ENCODE measurements at regions not wholly inside any gene's neighbourhood (a gene's known extent, or its start where the extent isn't known, plus 50 kb on each side); places are given as distances from the start of the nearest gene placed in this dataset.
"Not testable (repeated sequence)": the region's sequence is repeated elsewhere in the genome, so short reads cannot be mapped to it uniquely, and the experiment has no call there.

DNA sequence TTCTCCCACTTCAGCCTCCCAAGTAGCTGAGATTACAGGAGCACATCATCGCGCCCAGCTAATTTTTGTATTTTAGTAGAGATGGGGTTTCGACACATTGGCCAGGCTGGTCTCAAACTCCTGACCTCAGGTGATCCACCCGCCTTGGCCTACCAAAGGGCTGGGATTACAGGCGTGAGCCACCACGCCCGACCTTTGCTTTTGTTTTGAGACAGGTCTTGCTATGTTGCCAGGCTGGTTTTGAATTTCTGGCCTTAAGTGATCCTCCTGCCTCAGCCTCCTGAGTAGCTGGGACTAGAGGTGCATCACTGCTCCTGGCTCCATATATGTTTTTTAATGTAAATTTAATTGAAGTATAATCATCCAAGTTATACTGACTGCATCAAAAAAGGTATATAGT is 80.2 kb upstream of the NEK6 start:
- H3K27ac ChIP-seq (ENCODE audit: low read length), result not testable (repeated sequence)

DNA sequence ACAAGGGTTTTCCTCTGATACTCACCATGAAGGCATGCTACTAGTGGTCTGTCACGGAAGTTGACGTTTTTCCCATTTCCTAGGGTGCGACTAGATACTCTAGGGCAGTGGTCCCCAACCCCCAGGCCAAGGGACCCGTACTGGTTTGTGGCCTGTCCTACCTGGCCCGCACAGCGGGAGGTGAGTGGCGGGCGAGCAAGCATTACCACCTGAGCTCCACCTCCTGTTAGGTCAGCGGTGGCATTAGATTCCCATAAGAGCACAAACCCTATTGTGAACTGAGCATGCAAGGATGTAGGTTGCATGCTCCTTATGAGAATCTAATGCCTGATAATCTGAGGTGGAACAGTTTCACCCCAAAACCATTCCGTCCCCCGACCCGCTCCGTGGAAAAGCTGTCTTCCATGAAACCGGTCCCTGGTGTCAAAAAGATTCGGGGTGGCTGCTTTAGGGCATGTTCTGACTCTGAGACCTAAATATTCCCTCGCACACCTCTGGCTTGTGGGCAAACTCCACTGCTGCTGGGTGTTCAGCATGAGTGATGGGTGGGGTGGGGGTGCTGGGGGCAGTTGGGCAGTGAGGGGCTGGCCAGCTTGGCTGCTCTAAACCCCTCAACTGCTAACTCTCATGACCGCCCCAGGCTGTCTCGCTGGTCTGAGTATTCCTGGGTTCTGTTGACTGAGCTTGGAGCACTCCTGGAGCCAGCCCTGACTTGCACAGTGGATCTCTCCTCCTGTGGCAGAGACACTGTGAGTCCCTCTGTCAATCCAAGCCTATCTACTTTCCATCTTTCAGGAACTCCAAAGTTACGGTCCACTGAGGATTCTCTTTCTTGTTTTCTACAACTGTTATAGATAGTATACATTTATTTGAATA is 78.3 kb upstream of the NEK6 start:
- H3K27me3 ChIP-seq (ENCODE audit: control insufficient read depth in 1 of 2, insufficient read depth in 2 of 2, low read length in 2 of 2), result peaks cover 8 to 11% of the 10 kb centered on the region in 2 donors
- no peak overlapping the region for H3K27ac ChIP-seq (ENCODE audit: low read length)
- no peaks in the 10 kb centered on the region for H3K36me3 ChIP-seq (ENCODE audit: control insufficient read depth in 2 of 2, insufficient read depth in 2 of 2, low read length in 2 of 2)
- H3K4me1 ChIP-seq (ENCODE audit: control insufficient read depth, insufficient read depth, low read length), result no peaks in the 10 kb centered on the region
- no peak overlapping the region for H3K9ac ChIP-seq (ENCODE audit: low read length in 2 of 2)
- H3K4me3 ChIP-seq (ENCODE audit: low read length in 2 of 2), result no peak overlapping the region
- H3K9me3 ChIP-seq (ENCODE audit: control insufficient read depth in 2 of 2, low read length in 2 of 2), result peaks cover 3 to 4% of the 10 kb centered on the region in 2 donors

More for the DNA sequence above, 80.2 kb upstream of the NEK6 start:
- H3K4me3 ChIP-seq (ENCODE audit: low read length in 2 of 2); H3K4me1 ChIP-seq (ENCODE audit: control insufficient read depth, insufficient read depth, low read length); H3K9me3 ChIP-seq (ENCODE audit: control insufficient read depth in 2 of 2, low read length in 2 of 2); H3K36me3 ChIP-seq (ENCODE audit: control insufficient read depth in 2 of 2, insufficient read depth in 2 of 2, low read length in 2 of 2); H3K9ac ChIP-seq (ENCODE audit: low read length in 2 of 2): not testable (repeated sequence)
- peaks cover 5 to 11% of the 10 kb centered on the region in 2 donors for H3K27me3 ChIP-seq (ENCODE audit: control insufficient read depth in 1 of 2, insufficient read depth in 2 of 2, low read length in 2 of 2)

DNA sequence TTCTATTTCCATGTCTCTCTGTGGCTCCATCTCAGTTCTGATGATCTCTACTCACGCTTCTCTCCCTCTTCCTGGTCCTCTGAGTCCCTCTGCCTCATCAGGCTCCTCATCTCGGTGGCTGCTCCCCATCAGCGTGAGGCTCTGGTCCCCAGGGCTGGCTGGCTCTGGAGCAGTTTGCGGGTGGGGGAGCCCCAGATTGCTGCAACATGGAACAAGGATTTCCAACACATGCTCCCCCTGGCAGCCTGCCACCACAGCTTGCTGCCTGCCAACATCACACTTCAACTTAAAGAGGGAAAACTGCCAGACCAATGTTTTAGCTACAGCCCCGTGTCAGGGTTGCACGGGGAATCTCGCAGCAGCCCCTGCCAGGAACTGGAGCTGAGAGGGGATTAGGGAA is 77.2 kb upstream of the NEK6 start:
- Histone ChIP-seq H3K4me3 (ENCODE audit: low read length in 2 of 2) (no peak overlapping the region), H3K4me1 (ENCODE audit: control insufficient read depth, insufficient read depth, low read length) (no peaks in the 10 kb centered on the region), H3K9ac (ENCODE audit: low read length in 2 of 2) (no peak overlapping the region), H3K27me3 (ENCODE audit: control insufficient read depth in 1 of 2, insufficient read depth in 2 of 2, low read length in 2 of 2) (peaks cover 8 to 13% of the 10 kb centered on the region in 2 donors), H3K27ac (ENCODE audit: low read length) (no peak overlapping the region), H3K36me3 (ENCODE audit: control insufficient read depth in 2 of 2, insufficient read depth in 2 of 2, low read length in 2 of 2) (no peaks in the 10 kb centered on the region), H3K9me3 (ENCODE audit: control insufficient read depth in 2 of 2, low read length in 2 of 2) (peaks cover 3 to 4% of the 10 kb centered on the region in 2 donors)

DNA sequence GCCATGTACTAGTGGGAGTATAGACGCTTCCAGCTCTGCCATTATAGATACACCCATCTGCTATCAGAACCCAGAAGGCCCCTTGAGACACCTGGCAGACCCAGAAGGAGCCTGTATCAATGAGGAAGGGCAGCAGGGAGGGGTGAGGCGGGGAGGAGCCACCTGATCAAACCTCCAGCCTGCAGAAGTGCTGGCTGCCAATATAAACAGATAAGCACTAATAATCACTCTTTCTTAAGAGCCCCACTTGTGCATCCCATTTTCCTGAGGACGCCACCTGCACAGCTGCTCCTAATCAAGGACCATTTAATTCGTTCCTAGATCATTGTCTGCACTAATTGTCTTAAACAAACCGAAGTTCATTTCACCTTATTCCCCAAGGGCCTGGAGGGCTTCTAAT is 75.0 kb upstream of the NEK6 start:
- Histone ChIP-seq H3K9me3 (ENCODE audit: control insufficient read depth in 2 of 2, low read length in 2 of 2) (peaks cover 3 to 4% of the 10 kb centered on the region in 2 donors), H3K4me1 (ENCODE audit: control insufficient read depth, insufficient read depth, low read length) (no peaks in the 10 kb centered on the region), H3K36me3 (ENCODE audit: control insufficient read depth in 2 of 2, insufficient read depth in 2 of 2, low read length in 2 of 2) (no peaks in the 10 kb centered on the region), H3K27ac (ENCODE audit: low read length) (no peak overlapping the region), H3K9ac (ENCODE audit: low read length in 2 of 2) (no peak overlapping the region), H3K4me3 (ENCODE audit: low read length in 2 of 2) (no peak overlapping the region), H3K27me3 (ENCODE audit: control insufficient read depth in 1 of 2, insufficient read depth in 2 of 2, low read length in 2 of 2) (peaks cover 14 to 15% of the 10 kb centered on the region in 2 donors)

DNA sequence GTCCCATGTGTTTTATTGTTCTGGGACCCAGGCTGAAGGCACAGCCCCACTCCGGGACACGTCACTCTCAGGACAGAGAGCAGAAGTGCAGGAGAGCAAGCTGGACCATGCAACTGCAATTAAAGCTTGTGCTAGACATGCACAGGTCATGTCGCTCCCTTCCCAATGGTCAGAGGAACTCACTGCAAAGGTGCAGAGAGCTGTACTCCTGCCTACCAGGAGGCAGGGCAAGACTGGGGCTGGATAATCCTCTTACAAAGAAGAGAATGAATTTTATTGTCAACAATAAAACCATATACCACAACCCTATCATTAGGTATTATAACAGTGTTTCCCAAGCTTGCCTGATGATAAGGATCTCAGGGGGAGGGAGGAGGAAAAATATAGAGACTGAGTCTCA is 74.0 kb upstream of the NEK6 start:
- peaks cover 14 to 19% of the 10 kb centered on the region in 2 donors for H3K27me3 ChIP-seq (ENCODE audit: control insufficient read depth in 1 of 2, insufficient read depth in 2 of 2, low read length in 2 of 2)
- H3K36me3 ChIP-seq (ENCODE audit: control insufficient read depth in 2 of 2, insufficient read depth in 2 of 2, low read length in 2 of 2), result no peaks in the 10 kb centered on the region
- H3K27ac ChIP-seq (ENCODE audit: low read length), result no peak overlapping the region
- H3K4me3 ChIP-seq (ENCODE audit: low read length in 2 of 2), result no peak overlapping the region
- no peaks in the 10 kb centered on the region for H3K4me1 ChIP-seq (ENCODE audit: control insufficient read depth, insufficient read depth, low read length)
- peaks cover 3 to 4% of the 10 kb centered on the region in 2 donors for H3K9me3 ChIP-seq (ENCODE audit: control insufficient read depth in 2 of 2, low read length in 2 of 2)
- H3K9ac ChIP-seq (ENCODE audit: low read length in 2 of 2), result no peak overlapping the region

DNA sequence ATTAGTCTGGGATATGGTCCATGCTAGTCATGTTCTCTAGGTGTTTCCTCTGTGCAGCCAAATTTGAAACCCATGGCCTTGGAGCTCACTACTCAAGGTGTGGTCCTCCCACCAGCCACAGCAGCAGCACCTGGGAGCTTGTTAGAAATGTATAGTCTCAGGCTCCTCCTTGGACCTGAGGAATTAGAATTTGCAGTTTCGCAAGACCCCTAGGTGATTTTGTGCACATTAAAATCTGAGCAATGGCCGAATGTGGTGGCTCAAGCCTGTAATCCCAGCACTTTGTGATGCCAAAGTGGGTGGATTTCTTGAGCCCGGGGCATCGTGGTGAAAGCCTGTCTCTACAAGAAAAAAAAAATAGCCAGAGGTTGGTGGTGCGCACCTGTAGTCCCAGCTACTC is 72.3 kb upstream of the NEK6 start:
- no peak overlapping the region for H3K4me3 ChIP-seq (ENCODE audit: low read length in 2 of 2)
- H3K36me3 ChIP-seq (ENCODE audit: control insufficient read depth in 2 of 2, insufficient read depth in 2 of 2, low read length in 2 of 2), result no peaks in the 10 kb centered on the region
- H3K27me3 ChIP-seq (ENCODE audit: control insufficient read depth in 1 of 2, insufficient read depth in 2 of 2, low read length in 2 of 2), result peaks cover 14 to 18% of the 10 kb centered on the region in 2 donors
- H3K9ac ChIP-seq (ENCODE audit: low read length in 2 of 2), result no peak overlapping the region
- H3K4me1 ChIP-seq (ENCODE audit: control insufficient read depth, insufficient read depth, low read length), result no peaks in the 10 kb centered on the region
- H3K9me3 ChIP-seq (ENCODE audit: control insufficient read depth in 2 of 2, low read length in 2 of 2), result peaks cover 3 to 4% of the 10 kb centered on the region in 2 donors
- no peak overlapping the region for H3K27ac ChIP-seq (ENCODE audit: low read length)

DNA sequence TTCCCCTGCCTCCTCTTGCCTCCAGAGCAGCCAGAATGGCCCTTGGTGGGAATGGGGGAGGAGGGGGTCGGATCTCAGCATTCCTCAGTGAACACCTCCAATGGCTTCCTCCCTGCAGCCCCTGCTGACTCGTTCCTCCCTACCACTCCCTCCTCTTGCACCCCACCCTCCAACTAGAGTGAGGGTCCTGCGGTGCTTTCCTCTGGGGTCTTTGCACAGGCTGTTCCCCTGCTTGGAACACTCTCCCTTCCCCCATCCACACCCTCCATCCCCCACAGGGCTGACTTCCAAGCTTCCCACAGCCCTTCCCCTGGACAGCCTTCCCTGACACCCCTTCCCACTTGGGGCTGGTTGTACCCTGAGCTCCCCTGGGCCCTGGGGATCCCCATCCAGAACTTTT is 70.4 kb upstream of the NEK6 start:
- no peak overlapping the region for H3K9ac ChIP-seq (ENCODE audit: low read length in 2 of 2)
- H3K36me3 ChIP-seq (ENCODE audit: control insufficient read depth in 2 of 2, insufficient read depth in 2 of 2, low read length in 2 of 2), result no peaks in the 10 kb centered on the region
- no peak overlapping the region for H3K4me3 ChIP-seq (ENCODE audit: low read length in 2 of 2)
- H3K27me3 ChIP-seq (ENCODE audit: control insufficient read depth in 1 of 2, insufficient read depth in 2 of 2, low read length in 2 of 2), result peaks cover 9% of the 10 kb centered on the region in 2 donors
- peaks cover 3 to 4% of the 10 kb centered on the region in 2 donors for H3K9me3 ChIP-seq (ENCODE audit: control insufficient read depth in 2 of 2, low read length in 2 of 2)
- no peak overlapping the region for H3K27ac ChIP-seq (ENCODE audit: low read length)
- H3K4me1 ChIP-seq (ENCODE audit: control insufficient read depth, insufficient read depth, low read length), result no peaks in the 10 kb centered on the region

DNA sequence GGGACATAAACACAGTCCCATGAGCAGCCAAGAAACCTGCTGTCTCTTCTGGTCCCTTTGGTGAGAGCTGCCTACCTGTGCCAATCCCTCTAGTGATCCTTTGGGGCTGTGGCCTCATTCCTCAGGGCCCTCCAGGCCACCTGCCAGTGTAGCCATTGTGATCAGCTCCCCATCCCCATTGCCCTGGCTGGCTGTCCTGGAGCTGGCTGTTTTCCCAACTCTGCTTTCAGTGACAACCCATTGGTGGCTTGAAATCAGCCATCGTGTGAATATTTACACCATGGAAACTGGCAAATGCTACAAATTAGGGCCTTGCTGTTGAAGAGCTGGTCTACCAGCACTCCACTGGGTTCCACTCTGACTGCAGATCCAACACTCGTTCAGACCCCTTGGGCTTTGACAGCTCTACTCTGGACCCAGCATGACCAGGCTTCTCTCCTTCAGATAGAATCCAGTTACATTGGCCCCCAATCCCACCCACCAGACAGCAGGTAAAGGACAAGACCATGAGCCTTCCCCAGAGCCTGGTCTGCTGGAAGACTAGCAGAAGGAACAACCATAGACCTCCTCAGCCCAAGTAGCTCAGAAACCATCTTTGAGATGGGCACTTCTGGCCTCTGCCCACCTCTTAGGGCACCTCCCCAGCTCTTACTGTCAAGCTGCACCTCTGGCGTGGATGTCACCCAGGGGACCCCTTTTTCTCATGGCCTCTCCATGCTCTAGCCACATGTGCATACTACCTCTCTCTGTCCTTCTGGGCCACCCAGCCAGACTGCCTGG is 69.2 kb upstream of the NEK6 start:
- Histone ChIP-seq H3K27me3 (ENCODE audit: control insufficient read depth in 1 of 2, insufficient read depth in 2 of 2, low read length in 2 of 2) (peaks cover 9% of the 10 kb centered on the region in 2 donors), H3K27ac (ENCODE audit: low read length) (no peak overlapping the region), H3K4me3 (ENCODE audit: low read length in 2 of 2) (no peak overlapping the region)

DNA sequence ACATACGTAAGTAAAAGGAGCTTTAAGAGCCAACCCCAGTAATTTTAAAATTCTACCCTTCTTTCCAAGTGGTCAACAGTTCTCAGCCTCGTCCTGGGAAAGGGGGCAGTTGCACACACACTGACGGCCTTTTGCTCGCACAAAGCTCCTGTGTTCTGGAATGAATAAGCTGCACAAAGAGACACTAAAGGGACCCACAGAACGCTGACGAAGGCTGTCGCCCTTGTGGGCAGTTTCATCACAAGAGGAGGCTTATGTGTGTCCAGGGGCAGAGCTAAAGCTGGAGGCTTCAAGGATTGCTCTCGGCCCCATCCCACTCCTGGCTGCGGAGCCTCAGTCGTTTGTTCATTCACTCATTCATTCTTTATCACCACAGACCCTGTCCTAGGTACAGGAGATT is 67.0 kb upstream of the NEK6 start:
- Histone ChIP-seq H3K36me3 (ENCODE audit: control insufficient read depth in 2 of 2, insufficient read depth in 2 of 2, low read length in 2 of 2) (no peaks in the 10 kb centered on the region), H3K9me3 (ENCODE audit: control insufficient read depth in 2 of 2, low read length in 2 of 2) (no peaks in the 10 kb centered on the region), H3K4me3 (ENCODE audit: low read length in 2 of 2) (no peak overlapping the region), H3K27ac (ENCODE audit: low read length) (no peak overlapping the region), H3K9ac (ENCODE audit: low read length in 2 of 2) (no peak overlapping the region), H3K27me3 (ENCODE audit: control insufficient read depth in 1 of 2, insufficient read depth in 2 of 2, low read length in 2 of 2) (peaks cover 5 to 7% of the 10 kb centered on the region in 2 donors), H3K4me1 (ENCODE audit: control insufficient read depth, insufficient read depth, low read length) (no peaks in the 10 kb centered on the region)

More for the DNA sequence above, 69.2 kb upstream of the NEK6 start:
- no peaks in the 10 kb centered on the region for H3K36me3 ChIP-seq (ENCODE audit: control insufficient read depth in 2 of 2, insufficient read depth in 2 of 2, low read length in 2 of 2)
- H3K9ac ChIP-seq (ENCODE audit: low read length in 2 of 2), result no peak overlapping the region
- peaks cover 3 to 4% of the 10 kb centered on the region in 2 donors for H3K9me3 ChIP-seq (ENCODE audit: control insufficient read depth in 2 of 2, low read length in 2 of 2)
- no peaks in the 10 kb centered on the region for H3K4me1 ChIP-seq (ENCODE audit: control insufficient read depth, insufficient read depth, low read length)

DNA sequence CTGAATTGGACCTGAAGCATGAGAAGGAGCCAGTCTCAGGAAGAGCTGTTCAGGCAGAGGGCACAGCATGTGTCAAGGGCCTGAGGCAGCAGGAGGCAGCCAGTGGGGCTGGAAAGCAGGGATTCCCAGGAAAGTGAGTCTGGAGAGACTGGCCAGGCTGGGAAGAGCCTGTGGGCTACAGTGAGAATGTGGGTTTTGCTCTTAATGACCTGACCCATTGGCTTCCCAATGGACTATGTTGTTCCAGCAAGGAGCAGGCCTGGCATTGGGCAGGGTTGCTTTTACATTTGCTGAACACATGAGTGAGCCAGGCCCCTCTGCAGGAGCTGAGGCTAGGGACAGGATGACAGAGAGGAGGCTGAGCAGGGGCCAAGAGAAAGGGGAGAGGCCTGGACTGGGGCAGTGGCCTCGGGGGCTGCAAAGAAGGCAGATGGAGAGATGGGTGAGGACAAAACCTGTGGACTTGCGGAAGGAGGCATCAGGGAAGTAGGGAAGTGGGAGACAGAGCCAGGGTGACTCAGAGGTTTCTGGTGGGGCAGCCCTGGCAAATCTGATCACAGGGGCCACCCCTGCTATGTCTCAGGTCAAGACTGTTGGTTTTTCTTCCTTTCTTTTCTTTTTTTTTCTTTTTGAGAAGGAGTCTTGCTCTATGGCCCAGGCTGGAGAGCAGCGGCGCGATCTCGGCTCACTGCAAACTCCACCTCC is 65.9 kb upstream of the NEK6 start:
- no peaks in the 10 kb centered on the region for H3K4me1 ChIP-seq (ENCODE audit: control insufficient read depth, insufficient read depth, low read length)
- H3K4me3 ChIP-seq (ENCODE audit: low read length in 2 of 2), result no peak overlapping the region
- no peak overlapping the region for H3K27ac ChIP-seq (ENCODE audit: low read length)
- H3K36me3 ChIP-seq (ENCODE audit: control insufficient read depth in 2 of 2, insufficient read depth in 2 of 2, low read length in 2 of 2), result no peaks in the 10 kb centered on the region
- H3K9me3 ChIP-seq (ENCODE audit: control insufficient read depth in 2 of 2, low read length in 2 of 2), result peaks cover 0 to 3% of the 10 kb centered on the region in 2 donors
- no peak overlapping the region for H3K9ac ChIP-seq (ENCODE audit: low read length in 2 of 2)
- peaks cover 5 to 6% of the 10 kb centered on the region in 2 donors for H3K27me3 ChIP-seq (ENCODE audit: control insufficient read depth in 1 of 2, insufficient read depth in 2 of 2, low read length in 2 of 2)
